ENCODE measurements at regions not wholly inside any gene's neighbourhood (a gene's known extent, or its start where the extent isn't known, plus 50 kb on each side); places are given as distances from the start of the nearest gene placed in this dataset.

GRCh38 chr18:59799383-59800015 is 100.3 kb upstream of the PMAIP1 start:
- no peak for TF ChIP-seq CTCF (IDR thresholded peaks at IDR 0.05)
- no peak for TF ChIP-seq POLR2A (IDR thresholded peaks at IDR 0.05)
